GM19452 (cell line): ENCODE measurements at regions not wholly inside any gene's neighbourhood (a gene's known extent, or its start where the extent isn't known, plus 50 kb on each side); places are given as distances from the start of the nearest gene placed in this dataset.

ENCODE experiments used
- ATAC-seq: cut with Tn5 transposase; IDR thresholded peaks from one replicate; pipeline ENCODE4 v1.9.1; 2021; ENCODE audit not compliant: unreplicated experiment

DNA sequence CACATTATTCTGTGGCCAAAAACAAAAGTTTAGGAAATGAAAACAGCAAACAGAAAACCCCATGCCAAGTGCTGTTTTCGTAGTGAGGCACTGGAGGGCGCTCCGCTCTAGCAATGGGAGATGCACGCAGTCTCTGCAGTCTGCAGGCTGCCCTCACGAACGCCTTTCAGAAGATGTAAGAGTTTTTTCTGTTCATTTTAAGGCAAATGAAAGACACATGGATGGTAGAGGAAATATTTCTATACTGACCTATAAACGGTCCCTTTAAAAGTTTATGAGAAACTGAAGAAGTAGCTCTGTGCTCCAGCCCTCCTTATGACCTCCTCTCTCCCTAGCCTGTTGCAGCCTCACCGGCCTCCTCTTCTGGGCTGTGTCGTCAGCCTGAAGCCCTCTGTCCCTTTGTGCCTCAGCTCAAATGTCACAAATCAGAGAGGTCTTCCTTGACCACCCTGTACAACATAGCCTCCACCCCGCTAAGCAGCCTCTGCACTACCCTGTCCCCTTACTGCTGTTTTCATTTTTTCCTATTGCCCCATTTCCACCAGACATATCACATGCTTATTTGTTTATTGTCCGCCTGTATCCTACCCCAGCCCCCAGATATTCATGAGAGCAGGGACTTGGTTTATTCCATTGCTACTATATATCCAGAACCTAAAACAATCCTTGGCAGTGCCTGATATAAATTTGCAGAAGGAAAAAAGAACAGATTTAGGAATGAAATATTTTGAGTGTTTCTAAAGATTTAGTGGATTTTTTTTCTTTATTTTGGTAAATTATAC, 116.4 kb downstream of the TM9SF2 start:
- ATAC-seq: no peak

DNA sequence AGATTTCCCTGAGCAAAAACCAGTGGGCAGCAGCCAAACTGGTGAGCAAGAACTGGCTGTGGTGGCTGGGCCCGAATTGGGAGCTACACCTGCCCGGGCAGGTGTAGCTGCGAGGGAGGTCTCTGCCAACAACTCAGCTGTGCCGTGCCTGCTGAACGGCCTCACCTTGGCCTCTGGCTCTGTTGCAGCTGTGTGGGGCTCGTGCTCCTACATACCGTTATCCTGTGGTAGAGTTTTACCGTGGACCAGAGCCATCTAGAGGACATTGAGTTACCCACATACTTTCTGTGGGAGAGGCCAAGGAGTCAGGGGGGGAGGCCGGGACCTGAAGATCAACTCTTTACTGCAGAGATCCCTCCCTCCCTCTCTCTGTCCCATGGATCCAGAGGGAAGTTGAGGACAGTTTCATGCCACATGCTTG, 113.2 kb downstream of the TM9SF2 start:
- ATAC-seq: peak; percentile 76
